ENCODE measurements at regions not wholly inside any gene's neighbourhood (a gene's known extent, or its start where the extent isn't known, plus 50 kb on each side); places are given as distances from the start of the nearest gene placed in this dataset.

DNA sequence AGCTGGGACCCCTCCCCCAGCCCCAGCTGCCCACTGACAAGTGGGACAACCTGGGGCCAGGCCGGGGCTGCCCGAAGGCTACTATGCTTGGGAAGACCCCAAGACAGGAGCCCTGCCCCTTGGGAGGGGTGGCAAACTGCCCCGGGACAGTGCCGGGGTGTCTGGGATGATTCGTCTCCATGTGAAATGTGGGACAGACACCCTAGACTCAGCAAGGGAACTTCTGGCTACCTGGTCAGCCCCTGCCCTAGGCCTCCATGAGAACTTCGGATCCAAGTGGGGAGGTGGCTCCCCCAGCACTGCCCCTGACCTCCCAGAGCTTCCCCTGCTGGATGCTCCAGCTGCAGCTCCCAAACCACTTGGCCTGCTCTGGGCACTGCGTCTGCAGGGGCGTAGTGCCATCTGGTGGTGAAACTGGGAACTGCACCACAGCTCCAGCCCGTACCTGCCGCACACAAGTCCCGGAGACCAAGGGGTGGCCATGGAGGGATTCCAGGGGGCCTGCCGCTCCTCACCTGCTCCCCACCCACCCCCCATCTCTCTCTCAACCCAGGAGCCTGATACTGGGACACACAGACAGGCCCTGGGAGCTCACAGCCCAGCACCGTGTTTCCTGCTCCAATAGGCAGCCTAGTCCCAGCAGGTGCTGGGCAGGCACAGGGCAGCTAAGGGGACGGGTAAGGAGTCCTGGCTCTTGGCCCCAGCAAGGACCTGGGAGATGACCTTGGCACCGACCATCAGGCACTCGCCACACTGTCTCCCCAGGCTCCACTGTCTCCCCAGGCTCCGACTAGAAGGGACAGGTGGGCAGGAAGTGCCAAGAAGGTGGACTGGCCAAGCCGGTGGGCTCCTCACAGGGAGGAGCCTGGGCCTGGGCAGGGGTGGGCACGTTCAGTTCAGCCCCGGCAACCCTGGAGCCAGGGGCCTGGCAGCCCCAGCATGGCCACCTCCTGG is 194.1 kb downstream of the IGLL1 start:
- intact Hi-C loops (cut with DNase I): no loop called here
- ATAC-seq: peak; percentile 84 to 85
- peak; percentile 84 for DNase-seq

DNA sequence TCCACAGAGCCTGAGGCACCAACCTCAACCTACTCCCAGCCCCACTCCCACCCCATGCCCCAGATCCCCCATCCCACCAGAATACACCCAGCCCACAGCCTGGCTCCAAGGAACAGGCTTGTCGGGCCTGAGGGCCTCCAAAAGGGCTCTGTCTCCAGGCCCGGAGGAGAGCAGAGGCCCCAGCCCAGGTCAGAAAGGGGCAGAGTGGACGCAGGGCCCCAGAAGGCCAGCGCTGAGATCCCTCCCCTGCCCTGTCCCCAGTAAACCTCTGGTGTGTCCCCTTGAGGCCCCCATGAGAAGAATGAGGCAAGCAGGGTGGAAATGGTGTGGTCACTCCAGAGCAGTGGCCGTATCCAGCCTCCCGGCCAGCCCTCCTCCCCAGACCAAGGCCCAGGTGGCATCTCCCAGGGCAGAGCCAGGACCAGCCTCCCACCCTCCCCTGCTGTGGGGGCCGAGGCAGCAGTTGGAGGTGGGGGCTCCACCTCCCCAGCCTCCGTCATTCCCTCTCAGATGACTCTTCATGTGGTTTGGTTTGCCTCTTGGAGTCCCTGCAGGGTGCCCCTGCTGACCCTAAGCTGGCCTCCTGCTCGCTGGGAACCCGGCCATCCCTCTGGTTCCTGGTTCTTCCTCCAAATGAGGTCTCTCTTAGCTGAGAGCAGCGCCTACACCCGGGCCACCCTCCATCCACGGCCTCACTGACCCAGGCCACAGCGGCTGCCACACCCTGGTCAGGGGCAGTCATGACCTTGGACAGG is 195.0 kb downstream of the IGLL1 start:
- no peak overlapping the region for H3K4me3 ChIP-seq
- DNase-seq (no peak), ATAC-seq (no peak)
- intact Hi-C loops (cut with DNase I): no loop called here
- H3K36me3 ChIP-seq: no peaks in the 10 kb centered on the region
- no peak overlapping the region for H3K27ac ChIP-seq
- H3K27me3 ChIP-seq (ENCODE audit: low read depth): peaks cover 7% of the 10 kb centered on the region
- H3K4me1 ChIP-seq: peaks cover 19% of the 10 kb centered on the region
- no peak for TF ChIP-seq CTCF (IDR thresholded peaks at IDR 0.05)
- no peaks in the 10 kb centered on the region for H3K9me3 ChIP-seq

More for the DNA sequence above, 194.1 kb downstream of the IGLL1 start:
- Histone ChIP-seq H3K4me3 (no peak overlapping the region), H3K27ac (no peak overlapping the region), H3K27me3 (ENCODE audit: low read depth) (peaks cover 7% of the 10 kb centered on the region), H3K4me1 (peaks cover 19% of the 10 kb centered on the region), H3K36me3 (no peaks in the 10 kb centered on the region), H3K9me3 (no peaks in the 10 kb centered on the region)
- peak; percentile 100 for TF ChIP-seq CTCF (IDR thresholded peaks at IDR 0.05)

GRCh38 chr22:23384431-23384830 is 195.7 kb downstream of the IGLL1 start:
- H3K9me3 ChIP-seq: no peaks in the 10 kb centered on the region
- DNase-seq (peak; percentile 49), ATAC-seq (no peak)
- TF ChIP-seq CTCF (IDR thresholded peaks at IDR 0.05): no peak
- no peak overlapping the region for H3K4me3 ChIP-seq
- no peaks in the 10 kb centered on the region for H3K36me3 ChIP-seq
- intact Hi-C loops (cut with DNase I): no loop called here
- peaks cover 7% of the 10 kb centered on the region for H3K27me3 ChIP-seq (ENCODE audit: low read depth)
- H3K4me1 ChIP-seq: peaks cover 19% of the 10 kb centered on the region
- H3K27ac ChIP-seq: no peak overlapping the region

DNA sequence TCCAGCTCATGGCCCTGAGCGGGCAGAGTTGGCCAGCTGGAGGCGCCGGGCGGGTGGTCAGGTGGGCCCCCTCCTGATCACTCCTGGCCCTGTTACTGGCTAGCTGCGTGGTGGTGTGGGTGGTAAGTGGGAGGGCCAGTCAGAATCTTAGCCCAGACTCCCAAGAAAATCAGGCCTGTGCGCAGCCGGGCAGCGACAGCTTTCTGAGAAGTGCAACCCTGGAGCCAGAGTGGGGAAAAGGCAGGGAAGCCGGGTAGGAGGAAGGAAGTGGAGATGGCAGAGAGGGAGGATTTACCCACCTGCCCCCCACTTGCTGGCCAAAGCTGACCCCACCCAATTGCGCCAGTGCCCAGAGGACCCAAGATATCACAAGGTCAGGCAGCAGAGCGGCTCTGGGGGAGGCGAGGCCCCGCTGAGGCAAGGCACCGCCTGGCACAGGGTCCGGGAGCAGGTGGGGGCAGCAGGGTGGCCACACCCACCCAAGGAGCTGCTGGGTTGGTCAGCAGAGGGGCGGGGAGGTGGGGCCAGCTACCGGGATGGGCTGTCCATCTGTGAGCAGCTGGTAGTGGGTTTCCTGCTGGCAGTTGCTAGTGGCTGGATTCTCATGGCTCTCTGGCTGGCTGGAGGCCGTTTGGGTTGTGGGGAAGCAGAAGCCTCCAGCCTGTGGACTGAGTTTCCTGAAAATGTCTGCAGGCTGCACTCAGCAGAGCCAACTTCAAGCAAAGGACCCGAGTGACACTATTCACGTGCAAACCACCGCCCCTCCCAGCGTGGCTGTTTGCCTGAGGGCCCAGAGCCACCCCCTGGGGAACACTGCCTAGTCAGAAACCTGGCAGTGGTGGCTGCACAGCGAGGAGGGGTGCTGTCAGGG is 196.4 kb downstream of the IGLL1 start:
- H3K36me3 ChIP-seq: no peaks in the 10 kb centered on the region
- H3K4me1 ChIP-seq: peaks cover 19% of the 10 kb centered on the region
- no peak overlapping the region for H3K27ac ChIP-seq
- H3K4me3 ChIP-seq: no peak overlapping the region
- ATAC-seq (peak in 1 of 2 donors; percentile 2), DNase-seq (no peak)
- H3K27me3 ChIP-seq (ENCODE audit: low read depth): peaks cover 7% of the 10 kb centered on the region
- H3K9me3 ChIP-seq: no peaks in the 10 kb centered on the region
- no peak for TF ChIP-seq CTCF (IDR thresholded peaks at IDR 0.05)
- intact Hi-C loops (cut with DNase I): no loop called here

Measured in lower lobe of right lung (tissue), 2 donors.